H1 (cell line): ENCODE measurements at regions not wholly inside any gene's neighbourhood (a gene's known extent, or its start where the extent isn't known, plus 50 kb on each side); places are given as distances from the start of the nearest gene placed in this dataset.

Experiments used
- EZH2 ChIP-seq: fragments of 200-600 bp; sonication (generic); IDR thresholded peaks from 2 replicates; pipeline ENCODE4 v1.7.1; 2012; ENCODE audit warnings: low read depth, mild to moderate bottlenecking, moderate library complexity, low read length, inconsistent platforms; ENCODE audit not compliant: severe bottlenecking
- HDAC6 ChIP-seq: IDR thresholded peaks from one replicate; pipeline ENCODE4 v1.7.1; 2012; ENCODE audit warnings: low read depth, mild to moderate bottlenecking, inconsistent platforms, low read length, moderate library complexity
- JUN ChIP-seq: IDR thresholded peaks from 2 replicates; pipeline ENCODE4 v1.6.1; 2011; ENCODE audit warnings: low read depth, mild to moderate bottlenecking, improper control_type of control experiment, low read length
- PHF8 ChIP-seq: fragments of 200-600 bp; sonication (generic); conservative IDR thresholded peaks from 2 replicates; pipeline ENCODE4 v1.7.1; 2012; ENCODE audit warnings: low read depth, mild to moderate bottlenecking, inconsistent platforms, low read length, moderate library complexity
- POLR2A ChIP-seq, 2 experiments: IDR thresholded peaks; 1 replicate in 1 of 2; 2 replicates in 1 of 2; pipeline ENCODE4 v1.6.1; 2011; ENCODE audit warnings: low read depth in 2 of 2, low read length in 2 of 2, mild to moderate bottlenecking in 2 of 2; ENCODE audit errors: control extremely low read depth in 1 of 2
- POLR2AphosphoS5 ChIP-seq: IDR thresholded peaks from 2 replicates; pipeline ENCODE4 v1.6.1; 2011; ENCODE audit warnings: low read depth, low read length
- TBP ChIP-seq: IDR thresholded peaks from 2 replicates; pipeline ENCODE4 v1.6.1; 2011; ENCODE audit warnings: low read depth, low read length, improper control_type of control experiment
- TF ChIP-seq, protein P1 (sequence below), 3 experiments: IDR thresholded peaks; 1 replicate in 2 of 3; 2 replicates in 1 of 3; pipeline versions ENCODE4 v1.5.1 to v1.6.1; 2011; ENCODE audit warnings: low read length in 3 of 3, mild to moderate bottlenecking in 3 of 3, inconsistent platforms in 2 of 3, low read depth in 1 of 3, moderate library complexity in 1 of 3; ENCODE audit not compliant: insufficient read depth in 1 of 3; ENCODE audit errors: control extremely low read depth in 1 of 3
- TF ChIP-seq, protein P2 (sequence below): fragments of 300-600 bp; sonication (generic); IDR thresholded peaks from 2 replicates; pipeline ENCODE4 v1.7.1; 2012; ENCODE audit warnings: low read length, moderate library complexity, mild to moderate bottlenecking, inconsistent platforms; ENCODE audit not compliant: insufficient replicate concordance

DNA sequence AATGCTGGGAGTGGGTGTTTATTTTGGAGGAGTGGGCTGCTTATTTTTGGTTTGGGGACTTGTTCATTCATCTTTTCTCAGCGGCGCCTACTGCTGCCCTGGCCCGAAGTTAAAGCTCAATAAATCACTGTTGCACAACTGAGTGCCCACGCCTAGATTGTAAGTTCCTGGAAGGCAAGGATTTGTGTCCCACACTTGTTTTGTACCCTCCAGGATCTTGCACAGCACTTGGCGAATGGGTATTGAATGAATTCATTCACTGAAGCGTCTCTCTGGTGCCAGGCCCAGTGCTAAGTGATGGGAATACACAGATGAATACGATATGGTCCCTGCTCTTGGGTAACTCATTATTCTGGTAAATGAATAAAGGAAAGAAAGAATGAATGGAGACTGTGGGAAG is 153.3 kb upstream of the PARP11 start:
- TF ChIP-seq JUN (no peak), POLR2AphosphoS5 (no peak), EZH2 (no peak), TBP (no peak), HDAC6 (no peak), POLR2A (IDR thresholded peaks at IDR 0.05; ENCODE audit: control extremely low read depth in 1 of 2, low read depth in 2 of 2, low read length in 2 of 2) (no peak; a peak in 1 of 3 replicates), PHF8 (no peak)
- TF ChIP-seq, protein P1, sequence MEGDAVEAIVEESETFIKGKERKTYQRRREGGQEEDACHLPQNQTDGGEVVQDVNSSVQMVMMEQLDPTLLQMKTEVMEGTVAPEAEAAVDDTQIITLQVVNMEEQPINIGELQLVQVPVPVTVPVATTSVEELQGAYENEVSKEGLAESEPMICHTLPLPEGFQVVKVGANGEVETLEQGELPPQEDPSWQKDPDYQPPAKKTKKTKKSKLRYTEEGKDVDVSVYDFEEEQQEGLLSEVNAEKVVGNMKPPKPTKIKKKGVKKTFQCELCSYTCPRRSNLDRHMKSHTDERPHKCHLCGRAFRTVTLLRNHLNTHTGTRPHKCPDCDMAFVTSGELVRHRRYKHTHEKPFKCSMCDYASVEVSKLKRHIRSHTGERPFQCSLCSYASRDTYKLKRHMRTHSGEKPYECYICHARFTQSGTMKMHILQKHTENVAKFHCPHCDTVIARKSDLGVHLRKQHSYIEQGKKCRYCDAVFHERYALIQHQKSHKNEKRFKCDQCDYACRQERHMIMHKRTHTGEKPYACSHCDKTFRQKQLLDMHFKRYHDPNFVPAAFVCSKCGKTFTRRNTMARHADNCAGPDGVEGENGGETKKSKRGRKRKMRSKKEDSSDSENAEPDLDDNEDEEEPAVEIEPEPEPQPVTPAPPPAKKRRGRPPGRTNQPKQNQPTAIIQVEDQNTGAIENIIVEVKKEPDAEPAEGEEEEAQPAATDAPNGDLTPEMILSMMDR (IDR thresholded peaks at IDR 0.05; ENCODE audit: control extremely low read depth in 1 of 3, insufficient read depth in 1 of 3, low read depth in 1 of 3, low read length in 3 of 3), result no peak
- TF ChIP-seq, protein P2, sequence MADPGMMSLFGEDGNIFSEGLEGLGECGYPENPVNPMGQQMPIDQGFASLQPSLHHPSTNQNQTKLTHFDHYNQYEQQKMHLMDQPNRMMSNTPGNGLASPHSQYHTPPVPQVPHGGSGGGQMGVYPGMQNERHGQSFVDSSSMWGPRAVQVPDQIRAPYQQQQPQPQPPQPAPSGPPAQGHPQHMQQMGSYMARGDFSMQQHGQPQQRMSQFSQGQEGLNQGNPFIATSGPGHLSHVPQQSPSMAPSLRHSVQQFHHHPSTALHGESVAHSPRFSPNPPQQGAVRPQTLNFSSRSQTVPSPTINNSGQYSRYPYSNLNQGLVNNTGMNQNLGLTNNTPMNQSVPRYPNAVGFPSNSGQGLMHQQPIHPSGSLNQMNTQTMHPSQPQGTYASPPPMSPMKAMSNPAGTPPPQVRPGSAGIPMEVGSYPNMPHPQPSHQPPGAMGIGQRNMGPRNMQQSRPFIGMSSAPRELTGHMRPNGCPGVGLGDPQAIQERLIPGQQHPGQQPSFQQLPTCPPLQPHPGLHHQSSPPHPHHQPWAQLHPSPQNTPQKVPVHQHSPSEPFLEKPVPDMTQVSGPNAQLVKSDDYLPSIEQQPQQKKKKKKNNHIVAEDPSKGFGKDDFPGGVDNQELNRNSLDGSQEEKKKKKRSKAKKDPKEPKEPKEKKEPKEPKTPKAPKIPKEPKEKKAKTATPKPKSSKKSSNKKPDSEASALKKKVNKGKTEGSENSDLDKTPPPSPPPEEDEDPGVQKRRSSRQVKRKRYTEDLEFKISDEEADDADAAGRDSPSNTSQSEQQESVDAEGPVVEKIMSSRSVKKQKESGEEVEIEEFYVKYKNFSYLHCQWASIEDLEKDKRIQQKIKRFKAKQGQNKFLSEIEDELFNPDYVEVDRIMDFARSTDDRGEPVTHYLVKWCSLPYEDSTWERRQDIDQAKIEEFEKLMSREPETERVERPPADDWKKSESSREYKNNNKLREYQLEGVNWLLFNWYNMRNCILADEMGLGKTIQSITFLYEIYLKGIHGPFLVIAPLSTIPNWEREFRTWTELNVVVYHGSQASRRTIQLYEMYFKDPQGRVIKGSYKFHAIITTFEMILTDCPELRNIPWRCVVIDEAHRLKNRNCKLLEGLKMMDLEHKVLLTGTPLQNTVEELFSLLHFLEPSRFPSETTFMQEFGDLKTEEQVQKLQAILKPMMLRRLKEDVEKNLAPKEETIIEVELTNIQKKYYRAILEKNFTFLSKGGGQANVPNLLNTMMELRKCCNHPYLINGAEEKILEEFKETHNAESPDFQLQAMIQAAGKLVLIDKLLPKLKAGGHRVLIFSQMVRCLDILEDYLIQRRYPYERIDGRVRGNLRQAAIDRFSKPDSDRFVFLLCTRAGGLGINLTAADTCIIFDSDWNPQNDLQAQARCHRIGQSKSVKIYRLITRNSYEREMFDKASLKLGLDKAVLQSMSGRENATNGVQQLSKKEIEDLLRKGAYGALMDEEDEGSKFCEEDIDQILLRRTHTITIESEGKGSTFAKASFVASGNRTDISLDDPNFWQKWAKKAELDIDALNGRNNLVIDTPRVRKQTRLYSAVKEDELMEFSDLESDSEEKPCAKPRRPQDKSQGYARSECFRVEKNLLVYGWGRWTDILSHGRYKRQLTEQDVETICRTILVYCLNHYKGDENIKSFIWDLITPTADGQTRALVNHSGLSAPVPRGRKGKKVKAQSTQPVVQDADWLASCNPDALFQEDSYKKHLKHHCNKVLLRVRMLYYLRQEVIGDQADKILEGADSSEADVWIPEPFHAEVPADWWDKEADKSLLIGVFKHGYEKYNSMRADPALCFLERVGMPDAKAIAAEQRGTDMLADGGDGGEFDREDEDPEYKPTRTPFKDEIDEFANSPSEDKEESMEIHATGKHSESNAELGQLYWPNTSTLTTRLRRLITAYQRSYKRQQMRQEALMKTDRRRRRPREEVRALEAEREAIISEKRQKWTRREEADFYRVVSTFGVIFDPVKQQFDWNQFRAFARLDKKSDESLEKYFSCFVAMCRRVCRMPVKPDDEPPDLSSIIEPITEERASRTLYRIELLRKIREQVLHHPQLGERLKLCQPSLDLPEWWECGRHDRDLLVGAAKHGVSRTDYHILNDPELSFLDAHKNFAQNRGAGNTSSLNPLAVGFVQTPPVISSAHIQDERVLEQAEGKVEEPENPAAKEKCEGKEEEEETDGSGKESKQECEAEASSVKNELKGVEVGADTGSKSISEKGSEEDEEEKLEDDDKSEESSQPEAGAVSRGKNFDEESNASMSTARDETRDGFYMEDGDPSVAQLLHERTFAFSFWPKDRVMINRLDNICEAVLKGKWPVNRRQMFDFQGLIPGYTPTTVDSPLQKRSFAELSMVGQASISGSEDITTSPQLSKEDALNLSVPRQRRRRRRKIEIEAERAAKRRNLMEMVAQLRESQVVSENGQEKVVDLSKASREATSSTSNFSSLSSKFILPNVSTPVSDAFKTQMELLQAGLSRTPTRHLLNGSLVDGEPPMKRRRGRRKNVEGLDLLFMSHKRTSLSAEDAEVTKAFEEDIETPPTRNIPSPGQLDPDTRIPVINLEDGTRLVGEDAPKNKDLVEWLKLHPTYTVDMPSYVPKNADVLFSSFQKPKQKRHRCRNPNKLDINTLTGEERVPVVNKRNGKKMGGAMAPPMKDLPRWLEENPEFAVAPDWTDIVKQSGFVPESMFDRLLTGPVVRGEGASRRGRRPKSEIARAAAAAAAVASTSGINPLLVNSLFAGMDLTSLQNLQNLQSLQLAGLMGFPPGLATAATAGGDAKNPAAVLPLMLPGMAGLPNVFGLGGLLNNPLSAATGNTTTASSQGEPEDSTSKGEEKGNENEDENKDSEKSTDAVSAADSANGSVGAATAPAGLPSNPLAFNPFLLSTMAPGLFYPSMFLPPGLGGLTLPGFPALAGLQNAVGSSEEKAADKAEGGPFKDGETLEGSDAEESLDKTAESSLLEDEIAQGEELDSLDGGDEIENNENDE, result no peak
